ENCODE measurements at regions not wholly inside any gene's neighbourhood (a gene's known extent, or its start where the extent isn't known, plus 50 kb on each side); places are given as distances from the start of the nearest gene placed in this dataset.

GRCh38 chr4:153111426-153112040 lies 92.7 kb upstream of the TRIM2 start:
- TF ChIP-seq REST (IDR thresholded peaks at IDR 0.05) (no peak), CTCF (IDR thresholded peaks at IDR 0.05; ENCODE audit: low read depth, low read length, missing input control) (no peak), YY1 (IDR thresholded peaks at IDR 0.05) (no peak), EGR1 (IDR thresholded peaks at IDR 0.05; ENCODE audit: low read depth in 2 of 2) (no peak)
